NCI-H526 (cell line): ENCODE measurements at regions not wholly inside any gene's neighbourhood (a gene's known extent, or its start where the extent isn't known, plus 50 kb on each side); places are given as distances from the start of the nearest gene placed in this dataset.
"Not testable (repeated sequence)": the region's sequence is repeated elsewhere in the genome, so short reads cannot be mapped to it uniquely, and the experiment has no call there.

ENCODE experiments used
- DNase-seq, 2 experiments: peaks; one replicate each; lab custom pipeline; 2025; lab: John Stamatoyannopoulos, UW

DNA sequence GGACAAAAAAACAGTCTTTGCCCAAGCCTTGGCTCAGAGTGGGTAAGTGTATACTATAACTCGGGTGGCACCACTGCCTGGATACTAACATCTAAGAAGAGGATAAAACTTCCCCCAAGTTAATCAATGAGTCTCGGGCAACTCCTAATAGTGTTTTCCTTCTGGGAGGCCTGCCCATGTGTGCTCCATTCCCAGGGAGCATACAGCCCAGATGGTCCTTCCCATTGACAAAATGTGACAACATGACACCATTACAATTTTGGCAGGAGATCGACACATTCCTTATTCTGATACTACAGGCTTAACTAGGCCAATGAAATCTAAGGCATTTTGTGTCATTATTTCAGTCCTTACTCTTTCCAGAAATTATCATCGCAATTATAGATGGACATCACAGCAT, 52.7 kb upstream of the CRIM1 start:
- no peak for DNase-seq

DNA sequence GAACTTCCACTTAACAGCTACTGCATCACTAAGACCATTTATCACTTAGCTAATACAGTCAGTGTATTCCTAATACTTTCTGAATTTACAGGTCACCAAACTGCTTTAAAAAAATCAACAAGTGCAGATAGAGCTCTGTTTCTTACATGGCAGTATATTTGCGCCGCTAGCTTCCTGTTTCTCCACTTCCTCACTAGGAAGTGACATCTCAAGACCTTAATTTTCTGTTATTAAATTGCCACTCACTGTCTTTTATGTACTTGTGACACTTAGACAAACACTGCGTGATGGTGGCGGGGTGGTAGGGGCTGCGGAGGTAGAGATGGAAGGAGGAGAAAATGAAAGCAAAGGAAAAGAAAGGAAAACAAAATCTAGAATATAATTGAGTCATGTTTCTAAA, 53.7 kb upstream of the CRIM1 start:
- no peak for DNase-seq

DNA sequence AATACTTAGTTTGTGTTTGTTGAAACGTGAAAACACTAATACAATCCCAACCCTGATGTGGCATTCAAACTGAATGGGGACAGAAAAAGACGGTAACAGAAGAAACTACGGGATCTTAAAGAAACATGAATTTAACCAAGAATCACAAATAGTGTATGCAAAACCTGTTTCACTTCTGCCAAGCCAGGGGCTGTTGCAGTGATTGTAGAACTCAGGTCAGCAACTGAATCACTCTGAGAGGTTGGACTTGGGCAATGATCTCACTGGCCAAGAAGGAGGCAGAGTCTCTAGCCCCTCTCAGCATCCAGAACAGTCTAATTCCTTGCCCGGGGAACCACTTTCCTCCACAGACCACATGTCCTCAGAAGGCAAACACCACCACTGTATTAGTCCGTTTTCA, 54.9 kb upstream of the CRIM1 start:
- no peak for DNase-seq

DNA sequence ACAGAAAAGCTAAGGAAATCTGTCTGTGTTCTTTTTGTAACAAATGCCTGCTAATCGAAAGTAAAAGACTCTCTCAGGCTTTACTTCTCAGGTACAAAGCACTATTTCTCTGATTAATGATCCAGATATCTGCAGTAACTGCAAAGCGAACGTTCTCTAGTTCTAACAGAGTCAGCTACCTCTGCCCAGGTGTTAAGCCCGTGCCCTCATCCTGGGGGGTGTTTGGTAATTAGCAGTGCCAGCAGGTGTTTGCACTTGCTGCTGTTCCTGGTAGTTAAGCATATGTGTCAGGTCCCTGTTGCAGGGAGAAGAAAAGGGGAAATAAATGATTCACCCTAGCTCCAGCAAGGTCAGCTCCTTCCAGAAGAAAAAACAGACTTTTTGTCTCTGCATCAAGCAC, 58.8 kb upstream of the CRIM1 start:
- DNase-seq = no peak

DNA sequence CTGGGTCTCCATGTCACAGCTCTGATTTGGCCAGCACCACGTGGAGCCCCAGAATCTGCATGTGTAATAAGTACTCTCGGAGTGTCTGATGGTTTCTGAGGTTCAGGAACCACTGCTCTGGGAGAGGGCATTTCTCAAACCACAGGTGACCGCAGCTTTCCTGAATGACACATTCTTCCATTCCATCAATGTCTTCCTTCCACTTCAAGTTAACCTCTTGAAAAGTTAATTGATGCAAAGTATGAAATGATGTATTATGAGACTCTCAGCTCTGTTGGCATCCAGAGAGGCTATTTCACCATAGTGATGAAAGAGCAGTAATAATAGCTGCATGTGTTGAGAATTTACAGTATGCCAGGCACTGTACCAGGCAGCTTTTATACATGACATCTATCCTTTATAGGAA, 61.3 kb upstream of the CRIM1 start:
- no peak for DNase-seq

DNA sequence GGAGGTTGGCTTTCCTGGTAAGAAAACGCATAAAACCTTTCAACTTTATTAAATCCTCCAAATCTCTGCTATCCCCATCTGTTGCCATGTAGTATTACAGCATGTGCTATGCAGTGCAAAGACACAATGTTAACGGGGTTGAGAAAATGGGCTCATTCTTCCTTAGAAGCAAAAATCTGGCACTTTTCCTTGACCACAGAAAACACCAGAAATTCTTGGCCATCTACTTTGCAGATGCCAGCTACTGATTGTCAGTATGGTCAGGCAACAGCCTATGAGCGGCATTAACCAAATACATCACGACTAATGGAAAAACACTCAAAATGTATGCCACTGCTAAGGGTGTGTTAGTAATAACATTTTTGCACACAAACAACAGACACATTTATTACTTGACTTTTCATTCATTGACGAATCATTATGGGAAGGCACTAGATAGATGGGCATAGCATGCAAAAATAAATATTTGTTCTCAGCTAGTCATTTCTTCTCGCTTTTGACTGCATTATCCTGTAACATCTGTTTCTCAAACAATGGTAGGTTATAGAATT, 65.2 kb upstream of the CRIM1 start:
- DNase-seq = no peak

DNA sequence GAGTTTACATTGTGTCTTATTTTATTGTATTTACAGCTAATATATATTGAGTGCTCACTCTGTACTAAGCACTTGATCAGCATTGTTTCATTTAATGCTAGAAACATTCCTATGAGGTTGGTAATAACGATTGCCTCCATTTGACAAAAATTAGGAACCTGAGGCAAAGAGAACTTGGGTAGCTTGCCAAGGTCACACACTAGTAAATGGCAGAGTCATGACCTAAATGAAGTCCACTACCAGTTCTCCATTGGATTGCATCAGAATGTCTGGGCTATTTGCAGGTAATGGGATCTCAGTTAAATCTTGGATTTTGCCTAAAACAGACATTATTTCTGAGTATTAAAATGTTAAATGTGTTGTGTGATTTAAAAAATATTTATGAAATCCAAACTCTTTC, 65.8 kb upstream of the CRIM1 start:
- DNase-seq = no peak

DNA sequence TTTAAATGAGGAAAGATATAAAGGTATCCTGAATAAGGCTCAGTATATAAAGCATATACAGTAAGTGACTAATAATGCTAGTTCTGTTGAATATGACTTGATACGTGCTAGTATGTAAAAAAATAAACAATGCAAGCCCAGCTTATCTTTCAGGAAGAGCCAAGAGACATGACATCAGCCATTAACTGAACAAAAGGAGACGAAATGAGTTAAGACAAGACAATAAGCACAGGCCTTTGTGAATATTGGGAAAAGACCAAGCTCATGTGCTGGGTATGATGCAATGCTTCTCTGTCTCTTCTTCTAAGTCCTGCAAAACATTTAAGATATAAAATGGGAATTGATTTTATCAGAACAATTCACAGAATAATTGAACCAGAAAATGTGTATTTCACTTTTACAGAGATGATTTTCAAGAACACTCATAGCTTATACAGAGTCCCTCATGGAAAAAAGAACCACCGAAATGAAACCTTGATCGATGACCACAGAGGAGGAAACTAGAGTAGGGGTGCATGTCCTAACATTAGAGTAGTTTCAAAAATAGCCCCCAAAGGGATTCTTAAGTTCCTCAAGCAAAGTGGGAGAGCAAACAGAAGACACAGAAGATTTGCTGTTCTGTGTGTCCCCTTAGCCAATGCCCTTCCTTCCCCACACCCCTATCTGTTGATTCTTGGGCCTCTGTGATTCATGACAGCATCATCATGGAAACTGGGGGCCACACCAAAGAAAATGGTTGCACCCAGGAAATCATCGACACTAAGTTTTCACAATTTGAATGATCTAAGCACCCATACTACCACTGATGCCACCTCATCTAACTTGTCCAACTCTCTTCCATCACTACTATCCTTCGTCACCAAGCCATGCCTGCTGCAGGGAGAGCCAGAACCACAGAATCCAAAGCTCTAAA, 68.0 kb upstream of the CRIM1 start:
- DNase-seq = no peak

DNA sequence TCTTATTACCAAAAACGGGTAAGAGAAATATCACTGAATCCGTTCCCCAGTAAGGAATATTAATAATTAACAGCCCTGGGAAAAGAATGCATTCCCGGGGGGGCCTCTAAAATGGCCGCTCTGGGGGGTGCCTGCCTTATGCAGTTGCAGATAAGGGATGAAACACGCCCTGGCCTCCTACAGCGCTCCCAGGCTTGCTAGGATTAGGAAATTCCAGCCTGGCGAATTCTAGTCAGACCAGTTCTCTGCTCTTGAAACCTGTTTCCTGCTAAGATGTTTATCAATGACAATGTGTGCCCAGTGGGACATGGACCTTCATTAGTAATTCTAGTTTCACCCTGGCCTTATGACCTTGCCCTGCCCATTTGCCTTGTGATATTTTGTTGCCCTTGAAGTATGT, 76.1 kb upstream of the CRIM1 start:
- DNase-seq = not testable (repeated sequence)

DNA sequence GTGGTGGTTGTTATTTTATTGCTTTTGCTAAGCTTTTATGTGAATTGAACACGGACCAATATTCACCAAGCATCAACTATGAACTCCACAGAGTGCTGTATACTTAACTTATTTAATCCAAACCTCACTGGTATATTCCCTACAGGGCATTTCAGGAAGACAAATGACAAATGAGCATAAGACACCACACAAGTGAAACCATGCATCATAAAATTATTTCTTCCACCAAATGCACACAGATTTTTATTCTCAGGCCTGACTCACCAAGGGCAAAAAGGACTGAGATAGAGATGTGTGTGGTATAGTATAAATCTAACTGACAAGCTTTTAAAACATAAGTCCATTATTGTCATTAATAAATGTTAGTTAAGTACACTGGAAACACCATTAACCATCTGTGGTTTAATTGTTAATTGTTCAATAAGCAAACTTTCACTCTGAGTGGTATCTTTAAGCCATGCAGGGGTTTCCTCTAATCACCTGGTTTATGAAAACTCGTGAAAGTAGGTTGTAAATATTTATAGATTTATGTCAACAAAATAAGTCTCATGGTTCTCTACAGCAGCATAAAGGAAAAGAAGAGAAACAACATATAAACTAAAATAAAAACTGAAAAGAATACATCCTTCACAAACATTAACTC, 77.6 kb upstream of the CRIM1 start:
- DNase-seq = no peak

DNA sequence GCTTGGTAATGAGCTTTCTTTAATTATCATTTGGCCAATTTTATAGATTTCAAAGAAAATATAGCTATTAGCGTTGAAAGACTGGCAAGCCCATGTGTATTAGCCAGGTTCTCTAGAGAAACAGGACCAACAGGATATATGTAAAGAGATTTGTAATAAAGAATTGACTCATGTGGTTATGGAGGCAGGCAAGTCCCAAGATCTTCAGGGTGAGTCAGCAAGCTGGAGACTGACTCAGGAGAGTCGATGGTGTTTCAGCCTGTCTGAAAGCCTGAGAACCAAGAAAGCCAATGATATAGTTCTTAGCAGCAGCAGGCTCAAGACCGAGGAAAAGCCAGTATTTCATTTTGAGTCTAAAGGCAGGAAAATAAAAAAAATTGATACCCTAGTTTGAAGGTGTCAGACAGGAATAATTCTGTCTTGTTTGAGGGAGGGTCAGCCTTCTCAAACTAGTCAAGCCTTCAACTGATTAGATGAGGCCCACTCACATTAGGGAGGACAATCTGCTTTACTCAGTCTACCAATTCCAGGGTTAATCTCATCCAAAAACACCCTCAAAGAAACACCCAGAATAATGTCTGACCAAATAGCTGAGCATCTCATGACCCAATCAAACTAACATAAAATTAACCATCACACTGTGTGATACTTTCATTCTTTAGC, 78.3 kb upstream of the CRIM1 start:
- no peak for DNase-seq

DNA sequence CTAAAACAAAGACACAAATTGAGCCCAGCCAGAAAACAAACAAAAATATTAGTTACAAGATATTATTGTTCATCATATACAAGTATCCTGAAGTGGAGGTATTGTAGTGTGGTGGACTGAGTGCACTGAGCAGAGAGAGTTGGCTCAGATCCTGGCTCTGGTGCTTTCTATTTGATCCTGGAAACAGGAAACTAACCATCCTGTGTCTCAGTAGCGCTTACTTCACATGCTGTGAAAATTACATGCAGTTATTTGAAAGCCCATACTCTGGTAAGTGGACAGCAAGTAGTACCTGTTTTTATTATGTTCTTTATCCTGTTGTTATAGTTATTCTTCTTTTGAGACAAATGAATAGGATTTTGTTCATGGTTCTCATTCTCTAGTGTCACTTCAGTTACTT, 84.3 kb upstream of the CRIM1 start:
- DNase-seq = no peak

DNA sequence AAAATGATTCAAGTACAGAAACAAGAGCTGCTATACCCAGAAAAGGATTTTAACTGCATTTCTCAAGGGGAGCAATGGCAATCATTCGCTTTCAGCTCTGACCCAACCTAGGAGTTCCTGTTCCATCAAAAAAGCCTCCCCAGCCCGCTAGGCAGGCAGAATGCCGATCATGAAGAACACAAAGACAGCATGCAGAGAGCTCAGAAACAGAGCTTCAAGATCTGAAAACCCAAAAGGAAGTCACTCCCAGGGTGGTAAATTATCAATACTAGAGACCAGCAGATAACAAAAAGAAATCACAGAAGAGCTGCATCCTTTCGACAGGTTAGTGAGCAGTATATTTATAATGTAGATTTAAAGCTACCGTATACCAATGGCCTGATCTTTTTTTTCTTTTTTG, 84.8 kb upstream of the CRIM1 start:
- DNase-seq = no peak

DNA sequence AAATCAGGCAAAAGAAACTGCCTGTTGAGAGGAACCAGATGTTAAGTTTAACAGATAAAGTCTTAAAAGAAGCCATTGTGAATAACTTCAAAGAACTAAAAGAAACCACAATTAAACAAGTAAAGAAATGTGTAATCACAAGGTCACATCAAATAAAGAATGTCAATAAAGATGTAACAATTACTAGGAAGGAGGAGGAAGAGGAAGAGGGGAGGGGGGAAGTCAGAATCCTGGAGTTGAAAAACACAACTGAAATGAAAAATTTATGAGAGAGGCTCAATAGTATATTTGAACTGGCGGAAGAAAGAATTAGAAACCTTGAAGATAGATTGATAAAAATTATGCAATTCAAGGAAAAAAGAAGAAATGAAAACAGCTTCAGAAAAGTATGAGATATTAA, 88.4 kb upstream of the CRIM1 start:
- DNase-seq = no peak

DNA sequence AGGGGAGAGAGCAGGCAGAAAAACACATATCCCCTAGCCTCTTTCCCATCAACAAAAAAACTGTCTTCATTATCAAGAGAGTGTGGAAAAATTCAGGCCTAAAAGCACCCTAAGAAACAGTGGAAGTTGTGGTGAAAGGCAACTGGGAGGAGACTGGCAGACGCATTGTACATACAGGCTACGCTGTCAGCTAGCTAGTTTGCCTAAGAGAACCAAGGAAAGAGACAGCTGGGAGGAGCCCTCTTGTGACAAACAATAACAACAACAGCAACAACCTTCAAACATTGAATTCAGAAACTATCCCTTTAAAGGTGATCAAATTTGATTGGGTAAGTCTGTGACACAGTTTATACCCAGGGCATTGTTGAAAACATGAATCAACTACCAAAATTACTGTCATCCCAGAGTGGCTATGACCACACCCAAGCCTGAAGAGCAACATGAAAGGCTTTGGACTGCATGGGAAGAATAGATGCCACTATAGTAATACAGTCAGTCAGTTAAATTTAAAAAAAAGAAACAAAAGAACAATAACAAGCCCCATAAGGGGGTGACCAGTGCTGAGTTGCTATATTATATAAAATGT, 88.9 kb upstream of the CRIM1 start:
- no peak for DNase-seq

DNA sequence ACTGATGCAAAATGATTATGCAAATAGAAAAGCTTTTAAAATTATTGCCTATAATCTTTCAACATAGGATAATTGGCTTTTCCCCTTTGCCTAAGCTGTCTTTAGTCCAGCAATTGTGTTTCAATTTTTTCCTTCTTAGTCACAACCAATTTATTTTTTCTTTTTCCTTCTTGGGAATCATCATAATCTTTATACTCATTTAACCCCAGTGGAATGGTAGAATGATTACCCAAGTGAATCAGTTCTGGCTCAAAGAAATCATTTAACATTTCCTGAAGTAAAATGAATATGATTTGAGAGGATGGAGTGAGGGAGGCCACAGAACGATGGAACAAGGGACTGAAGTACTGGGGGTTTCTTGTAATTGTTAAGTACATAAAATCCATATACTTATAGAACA, 93.0 kb upstream of the CRIM1 start:
- no peak for DNase-seq

DNA sequence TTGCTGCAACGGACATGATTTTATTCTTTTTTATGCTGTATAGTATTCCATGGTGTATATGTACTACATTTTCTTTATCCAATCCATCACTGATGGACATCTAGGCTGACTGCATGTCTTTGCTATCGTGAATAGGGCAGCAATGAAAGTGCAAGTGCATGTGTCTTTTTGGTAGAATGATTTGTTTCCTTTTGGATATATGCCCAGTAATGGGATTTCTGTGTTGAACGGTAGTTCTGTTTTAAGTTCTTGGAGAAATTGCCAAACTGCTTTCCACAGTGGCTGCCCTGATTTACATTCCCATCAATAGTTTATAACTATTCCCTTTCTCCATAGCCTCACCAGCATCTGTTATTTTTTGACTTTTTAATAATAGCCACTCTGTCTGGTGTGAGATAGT, 99.7 kb upstream of the CRIM1 start:
- DNase-seq = no peak

DNA sequence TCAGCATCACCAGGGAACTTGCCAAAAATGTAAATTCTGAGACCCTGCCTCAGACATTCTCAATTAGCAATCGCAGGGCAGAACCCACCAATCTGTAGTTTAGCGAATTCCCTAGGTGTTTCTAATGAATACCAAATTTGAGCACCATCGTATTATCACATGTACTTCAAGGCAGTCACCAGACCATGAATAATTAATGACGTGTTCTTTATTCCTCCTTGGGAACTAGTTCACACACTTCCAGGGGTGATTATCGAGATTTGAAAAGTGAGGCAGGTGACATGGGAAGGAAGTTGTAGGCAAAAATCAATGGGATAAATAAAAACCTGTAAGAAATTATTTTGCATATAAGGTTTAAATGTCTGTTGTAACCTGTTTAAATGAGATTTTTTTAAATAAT, 102.5 kb upstream of the CRIM1 start:
- no peak for DNase-seq

DNA sequence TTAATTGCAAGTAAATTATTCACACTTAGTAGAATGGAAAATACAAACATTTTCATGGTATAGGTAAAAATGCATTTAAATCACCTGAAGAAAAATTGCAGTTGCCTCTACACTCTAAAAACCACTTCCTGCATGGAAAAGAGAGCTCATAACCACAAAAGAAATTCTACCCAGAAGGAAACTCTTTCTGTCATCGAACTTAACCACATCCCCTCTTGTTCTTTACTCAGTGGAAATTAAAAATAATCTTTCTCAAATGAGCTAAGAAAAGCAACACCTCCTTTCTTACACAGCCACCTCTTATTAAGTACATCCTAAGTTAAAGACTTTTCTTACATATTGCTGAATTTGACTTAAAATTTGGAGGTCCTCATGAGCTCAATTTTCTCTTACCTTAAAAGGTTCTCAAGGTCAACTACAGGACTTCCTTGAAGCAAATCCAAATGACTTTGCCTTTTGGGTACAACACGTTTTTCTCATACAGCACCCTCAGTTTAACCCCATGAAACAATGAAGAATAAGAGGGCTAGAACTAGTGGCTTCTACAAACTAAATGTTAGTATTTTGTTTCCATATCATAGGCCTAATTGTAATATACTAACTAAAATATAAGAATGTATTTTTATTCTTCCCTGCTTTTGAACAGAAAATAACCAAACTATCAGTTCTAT, 109.1 kb upstream of the CRIM1 start:
- no peak for DNase-seq

DNA sequence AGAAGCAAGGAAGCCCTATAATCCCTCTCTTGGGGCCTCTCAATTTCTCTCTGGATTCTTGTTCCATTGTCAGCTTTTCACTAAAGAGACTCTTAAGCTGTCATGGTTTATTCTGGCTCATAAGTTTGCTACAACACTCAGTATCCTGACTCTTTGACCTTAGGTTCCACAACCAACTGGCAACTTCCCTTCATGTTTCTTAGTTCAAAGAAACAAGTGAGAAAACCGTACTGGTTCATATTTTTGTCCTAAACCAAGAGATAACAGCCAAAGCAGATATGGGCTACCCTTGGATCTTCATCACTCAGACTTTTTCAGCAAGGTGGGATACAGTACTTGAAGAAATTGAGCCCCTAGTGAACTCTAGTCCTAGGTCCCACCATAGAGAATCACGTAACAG, 109.9 kb upstream of the CRIM1 start:
- DNase-seq = no peak

DNA sequence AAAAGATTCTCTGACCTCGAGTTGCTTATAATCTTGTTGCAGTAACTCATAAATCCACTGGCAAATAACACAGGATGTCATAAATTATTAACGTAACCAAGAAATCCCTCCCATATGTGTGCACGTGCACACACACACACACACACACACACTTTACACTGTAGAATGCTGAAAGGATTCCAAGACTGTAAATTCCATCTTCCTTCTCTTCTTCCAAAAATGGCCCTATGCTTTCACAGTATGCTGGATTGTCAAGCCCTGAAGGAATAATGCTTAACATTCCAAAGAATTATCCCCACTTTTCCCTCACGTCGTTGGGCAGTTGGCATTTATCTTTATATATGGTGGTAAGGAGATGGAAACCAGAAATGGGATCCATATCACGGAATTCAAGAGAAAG, 117.5 kb upstream of the CRIM1 start:
- DNase-seq = no peak

DNA sequence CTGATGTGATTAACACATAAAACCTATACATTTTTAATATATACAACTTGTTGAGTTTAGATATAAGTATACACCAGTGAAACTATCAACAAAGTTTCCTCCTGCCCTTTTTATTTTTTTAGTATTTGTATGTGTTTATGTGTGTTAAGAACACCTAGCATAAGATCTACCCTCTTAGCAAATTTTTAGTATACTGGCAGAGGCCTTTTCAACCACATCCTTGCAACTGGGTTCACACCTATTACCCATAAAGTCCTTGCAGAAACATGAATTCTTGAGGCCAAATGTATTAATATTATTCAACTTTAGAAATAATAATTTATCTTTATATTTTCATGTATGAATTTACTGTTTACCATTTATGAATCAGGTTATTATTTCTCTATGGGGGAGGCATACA, 119.7 kb upstream of the CRIM1 start:
- DNase-seq = no peak
